ENCODE measurements at regions not wholly inside any gene's neighbourhood (a gene's known extent, or its start where the extent isn't known, plus 50 kb on each side); places are given as distances from the start of the nearest gene placed in this dataset.
"Not testable (repeated sequence)": the region's sequence is repeated elsewhere in the genome, so short reads cannot be mapped to it uniquely, and the experiment has no call there.

DNA sequence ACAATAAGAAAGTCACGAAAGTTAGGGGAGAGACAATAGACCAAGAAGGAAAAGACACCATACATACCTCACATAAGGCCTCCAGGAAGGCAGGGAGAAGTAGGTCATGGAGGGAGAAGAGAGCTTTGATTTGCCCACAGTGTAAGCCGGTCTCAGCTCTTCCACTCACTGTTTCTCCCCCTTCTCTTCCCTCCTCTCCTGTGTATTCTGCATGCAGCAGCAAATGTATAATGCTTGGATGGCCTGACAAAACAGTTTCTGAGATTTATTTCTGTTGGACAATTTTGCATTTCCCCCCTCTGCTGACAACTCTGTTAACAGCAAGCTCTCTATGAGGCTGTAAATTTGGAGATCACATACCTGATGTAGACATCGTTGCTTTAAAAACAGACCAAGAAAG, 318.9 kb downstream of the OMA1 start:
- no peak overlapping the region for H2AFZ ChIP-seq
- no peaks in the 10 kb centered on the region for H3K9me3 ChIP-seq (ENCODE audit: control insufficient read depth, low read length)
- no peak overlapping the region for H3K9ac ChIP-seq
- TF ChIP-seq, protein P1, sequence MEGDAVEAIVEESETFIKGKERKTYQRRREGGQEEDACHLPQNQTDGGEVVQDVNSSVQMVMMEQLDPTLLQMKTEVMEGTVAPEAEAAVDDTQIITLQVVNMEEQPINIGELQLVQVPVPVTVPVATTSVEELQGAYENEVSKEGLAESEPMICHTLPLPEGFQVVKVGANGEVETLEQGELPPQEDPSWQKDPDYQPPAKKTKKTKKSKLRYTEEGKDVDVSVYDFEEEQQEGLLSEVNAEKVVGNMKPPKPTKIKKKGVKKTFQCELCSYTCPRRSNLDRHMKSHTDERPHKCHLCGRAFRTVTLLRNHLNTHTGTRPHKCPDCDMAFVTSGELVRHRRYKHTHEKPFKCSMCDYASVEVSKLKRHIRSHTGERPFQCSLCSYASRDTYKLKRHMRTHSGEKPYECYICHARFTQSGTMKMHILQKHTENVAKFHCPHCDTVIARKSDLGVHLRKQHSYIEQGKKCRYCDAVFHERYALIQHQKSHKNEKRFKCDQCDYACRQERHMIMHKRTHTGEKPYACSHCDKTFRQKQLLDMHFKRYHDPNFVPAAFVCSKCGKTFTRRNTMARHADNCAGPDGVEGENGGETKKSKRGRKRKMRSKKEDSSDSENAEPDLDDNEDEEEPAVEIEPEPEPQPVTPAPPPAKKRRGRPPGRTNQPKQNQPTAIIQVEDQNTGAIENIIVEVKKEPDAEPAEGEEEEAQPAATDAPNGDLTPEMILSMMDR (IDR thresholded peaks at IDR 0.05): no peak
- H3K4me2 ChIP-seq (ENCODE audit: low read length): no peak overlapping the region
- no peak overlapping the region for H3K4me3 ChIP-seq (ENCODE audit: low read depth, low read length)
- H3K79me2 ChIP-seq: no peaks in the 10 kb centered on the region
- no peaks in the 10 kb centered on the region for H3K27me3 ChIP-seq (ENCODE audit: control insufficient read depth, insufficient read depth, low read length)
- no peaks in the 10 kb centered on the region for H3K36me3 ChIP-seq (ENCODE audit: control insufficient read depth, insufficient read depth, low read length)
- H3K4me1 ChIP-seq: no peaks in the 10 kb centered on the region
- no peak overlapping the region for H3K27ac ChIP-seq

DNA sequence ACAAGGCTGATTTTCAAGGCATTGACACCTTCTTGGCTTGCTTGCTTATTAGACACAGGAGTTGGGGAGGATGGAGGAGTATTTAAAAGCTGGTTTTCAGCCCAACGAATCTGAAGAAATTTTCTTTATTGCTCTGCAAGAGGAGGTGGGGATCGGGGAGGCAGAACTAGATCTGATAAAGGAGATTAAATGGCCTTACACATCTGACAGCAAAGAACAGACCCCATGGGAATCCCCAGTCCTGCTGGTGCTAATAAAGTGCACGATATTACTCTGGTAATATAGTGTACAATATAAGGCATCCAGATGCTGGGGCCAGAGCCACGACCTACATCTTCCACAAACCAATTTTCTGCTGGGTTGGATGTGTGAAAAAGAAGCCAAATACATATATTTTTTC, 323.0 kb downstream of the OMA1 start:
- no peaks in the 10 kb centered on the region for H3K4me1 ChIP-seq
- H3K9me3 ChIP-seq (ENCODE audit: control insufficient read depth, low read length): no peaks in the 10 kb centered on the region
- no peak overlapping the region for H3K27ac ChIP-seq
- H3K4me3 ChIP-seq (ENCODE audit: low read depth, low read length): no peak overlapping the region
- no peak overlapping the region for H2AFZ ChIP-seq
- H3K27me3 ChIP-seq (ENCODE audit: control insufficient read depth, insufficient read depth, low read length): no peaks in the 10 kb centered on the region
- no peaks in the 10 kb centered on the region for H3K79me2 ChIP-seq
- TF ChIP-seq, protein P1 (IDR thresholded peaks at IDR 0.05): no peak
- H3K4me2 ChIP-seq (ENCODE audit: low read length): no peak overlapping the region
- H3K9ac ChIP-seq: no peak overlapping the region
- no peaks in the 10 kb centered on the region for H3K36me3 ChIP-seq (ENCODE audit: control insufficient read depth, insufficient read depth, low read length)

DNA sequence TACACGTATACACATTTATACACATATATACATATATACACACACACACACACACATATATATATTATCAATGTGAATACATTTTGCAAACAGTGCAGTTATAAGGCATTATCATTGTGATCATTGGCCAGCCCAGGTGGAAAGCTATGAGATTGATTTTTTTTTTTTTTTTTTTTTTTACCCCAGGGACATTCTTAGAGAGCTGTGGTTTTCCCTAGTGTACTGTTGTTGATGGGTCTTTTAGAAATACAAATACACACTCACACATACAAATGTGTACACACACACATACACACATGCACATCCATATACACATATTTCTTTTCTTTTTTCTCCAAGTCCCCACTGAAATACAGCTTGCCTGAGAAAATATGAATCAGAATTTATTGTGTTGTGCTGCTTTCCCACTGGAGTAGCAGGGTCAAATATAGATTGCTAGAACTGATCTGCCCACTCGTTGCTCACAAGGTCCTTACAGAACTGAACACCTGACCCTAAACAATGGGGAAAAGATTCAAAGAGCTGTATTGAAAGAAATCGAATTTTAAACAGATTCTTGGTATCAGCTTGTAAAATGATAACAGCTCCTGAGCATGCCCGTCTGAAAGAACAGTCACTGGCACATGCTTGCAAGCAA, 325.6 kb downstream of the OMA1 start:
- Histone ChIP-seq H3K4me2 (ENCODE audit: low read length) (no peak overlapping the region), H3K9ac (no peak overlapping the region), H3K4me1 (no peaks in the 10 kb centered on the region), H3K4me3 (ENCODE audit: low read depth, low read length) (no peak overlapping the region), H3K79me2 (no peaks in the 10 kb centered on the region), H3K27me3 (ENCODE audit: control insufficient read depth, insufficient read depth, low read length) (no peaks in the 10 kb centered on the region), H2AFZ (no peak overlapping the region), H3K9me3 (ENCODE audit: control insufficient read depth, low read length) (no peaks in the 10 kb centered on the region), H3K36me3 (ENCODE audit: control insufficient read depth, insufficient read depth, low read length) (no peaks in the 10 kb centered on the region), H3K27ac (no peak overlapping the region)
- TF ChIP-seq, protein P1 (IDR thresholded peaks at IDR 0.05): no peak

DNA sequence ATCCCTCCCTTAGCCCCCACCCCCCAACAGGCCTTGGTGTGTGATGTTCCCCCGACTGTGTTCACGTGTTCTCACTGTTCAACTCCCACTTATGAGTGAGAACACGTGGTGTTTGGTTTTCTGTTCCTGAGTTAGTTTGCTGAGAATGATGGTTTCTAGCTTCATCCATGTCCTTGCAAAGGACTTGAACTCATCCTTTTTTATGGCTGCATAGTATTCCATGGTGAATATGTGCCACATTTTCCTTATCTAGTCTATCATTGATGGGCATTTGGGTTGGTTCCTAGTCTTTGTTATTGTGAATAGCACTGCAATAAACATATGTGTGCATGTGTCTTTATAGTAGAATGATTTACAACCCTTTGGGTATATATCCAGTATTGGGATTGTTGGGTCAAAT, 330.4 kb downstream of the OMA1 start:
- not testable (repeated sequence) for H3K4me3 ChIP-seq (ENCODE audit: low read depth, low read length); H3K27me3 ChIP-seq (ENCODE audit: control insufficient read depth, insufficient read depth, low read length); H3K4me2 ChIP-seq (ENCODE audit: low read length); H3K4me1 ChIP-seq; H3K36me3 ChIP-seq (ENCODE audit: control insufficient read depth, insufficient read depth, low read length); H3K79me2 ChIP-seq; H3K9ac ChIP-seq; H3K27ac ChIP-seq; H3K9me3 ChIP-seq (ENCODE audit: control insufficient read depth, low read length); H2AFZ ChIP-seq

DNA sequence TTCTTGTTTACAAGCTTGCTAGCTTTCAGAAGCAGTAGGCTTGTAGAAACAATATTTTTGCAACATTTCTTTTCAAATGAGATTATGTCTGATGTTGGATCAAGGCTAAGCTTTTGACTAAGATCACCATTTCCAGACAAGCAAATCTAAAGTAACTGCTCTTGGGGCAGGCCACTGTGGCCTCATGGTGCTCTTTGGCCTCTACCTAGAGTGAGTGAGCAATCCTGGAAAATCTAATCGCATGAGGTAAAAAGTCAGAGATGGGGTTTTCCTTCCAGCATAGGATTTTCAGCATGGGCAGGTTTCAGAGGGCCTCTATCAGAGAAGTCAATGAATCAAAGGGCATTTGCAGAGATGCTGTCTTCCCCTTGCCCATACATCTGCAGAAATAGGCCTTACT, 331.9 kb downstream of the OMA1 start:
- H3K4me1 ChIP-seq: no peaks in the 10 kb centered on the region
- no peaks in the 10 kb centered on the region for H3K79me2 ChIP-seq
- no peak overlapping the region for H3K27ac ChIP-seq
- no peak overlapping the region for H3K4me2 ChIP-seq (ENCODE audit: low read length)
- no peaks in the 10 kb centered on the region for H3K36me3 ChIP-seq (ENCODE audit: control insufficient read depth, insufficient read depth, low read length)
- H3K4me3 ChIP-seq (ENCODE audit: low read depth, low read length): no peak overlapping the region
- H3K9me3 ChIP-seq (ENCODE audit: control insufficient read depth, low read length): no peaks in the 10 kb centered on the region
- no peak overlapping the region for H3K9ac ChIP-seq
- no peak overlapping the region for H2AFZ ChIP-seq
- TF ChIP-seq, protein P1 (IDR thresholded peaks at IDR 0.05): no peak
- no peaks in the 10 kb centered on the region for H3K27me3 ChIP-seq (ENCODE audit: control insufficient read depth, insufficient read depth, low read length)

All from parathyroid adenoma (tissue), 2 donors.